PC-3 (cell line): ENCODE measurements at regions not wholly inside any gene's neighbourhood (a gene's known extent, or its start where the extent isn't known, plus 50 kb on each side); places are given as distances from the start of the nearest gene placed in this dataset.

ENCODE experiments used
- ATAC-seq: fragments of 200-7000 bp; cut with Tn5 transposase; 2 replicates; pipeline ENCODE4 v1.9.1; 2020; ENCODE audit warnings: mild to moderate bottlenecking, moderate library complexity
- BruUV-seq: library from RNA; stranded (reverse); fragments of 400-500 nt; replicated peaks from 2 replicates; lab custom pipeline; 2021; lab: Mats Ljungman, UMichigan
- CTCF ChIA-PET: fragments of 300-600 bp; sonication (Branson Sonifier 250); formaldehyde crosslinking; loops from one replicate; lab custom pipeline; 2022; ENCODE audit warnings: antibody characterized with exemption; lab: Charles Lee
- POLR2A ChIA-PET: fragments of 300-600 bp; sonication (Branson Sonifier 250); formaldehyde crosslinking; loops from one replicate; lab custom pipeline; 2022; ENCODE audit warnings: antibody characterized with exemption; ENCODE audit not compliant: unreplicated experiment; lab: Charles Lee
- DNase-seq: peaks from one replicate; pipeline ENCODE4 v3.0.0-alpha.2; 2015
- H2AFZ ChIP-seq: fragments of 300-600 bp; sonication (generic); 2 replicates; pipeline ENCODE4 v1.6.0; 2016; ENCODE audit warnings: antibody characterized with exemption, low read length
- H3F3A ChIP-seq: fragments of 300-600 bp; sonication (generic); one replicate; pipeline ENCODE4 v1.6.0; 2017; ENCODE audit warnings: antibody characterized with exemption, low read length, control low read depth, mild to moderate bottlenecking; ENCODE audit not compliant: unreplicated experiment
- H3K27ac ChIP-seq: fragments of 300-600 bp; sonication (generic); 2 replicates; pipeline ENCODE4 v1.5.1; 2016; ENCODE audit warnings: mild to moderate bottlenecking, low read length
- H3K27me3 ChIP-seq: fragments of 300-600 bp; sonication (generic); 2 replicates; pipeline ENCODE4 v1.6.1; 2016; ENCODE audit warnings: low read length, mixed read lengths
- H3K36me3 ChIP-seq: fragments of 300-600 bp; sonication (generic); 2 replicates; pipeline ENCODE4 v1.6.1; 2016; ENCODE audit warnings: low read depth, mixed run types, low read length, mixed read lengths
- H3K4me1 ChIP-seq: fragments of 300-600 bp; sonication (generic); 2 replicates; pipeline ENCODE4 v1.5.1; 2016; ENCODE audit warnings: low read length; ENCODE audit not compliant: insufficient read depth
- H3K4me2 ChIP-seq: fragments of 300-600 bp; sonication (generic); 2 replicates; pipeline ENCODE4 v1.6.0; 2016; ENCODE audit warnings: low read length
- H3K4me3 ChIP-seq: fragments of 300-600 bp; sonication (generic); 2 replicates; pipeline ENCODE4 v1.5.1; 2016; ENCODE audit warnings: mild to moderate bottlenecking, low read length, mixed read lengths
- H3K79me2 ChIP-seq: fragments of 300-600 bp; sonication (generic); 2 replicates; pipeline ENCODE4 v1.6.1; 2017; ENCODE audit warnings: low read length, mixed read lengths
- H3K9ac ChIP-seq: fragments of 300-600 bp; sonication (generic); 2 replicates; pipeline ENCODE4 v1.6.0; 2016; ENCODE audit warnings: mild to moderate bottlenecking, low read length
- H3K9me2 ChIP-seq: fragments of 300-600 bp; sonication (generic); replicated peaks from 2 replicates; pipeline ENCODE4 v1.6.1; 2016; ENCODE audit warnings: mixed run types, low read length, mixed read lengths
- H3K9me3 ChIP-seq: fragments of 300-600 bp; sonication (generic); 2 replicates; pipeline ENCODE4 v1.6.1; 2016; ENCODE audit warnings: low read length, mixed read lengths
- H4K20me1 ChIP-seq: fragments of 300-600 bp; sonication (generic); 2 replicates; pipeline ENCODE4 v1.6.1; 2016; ENCODE audit warnings: low read length, mixed read lengths
- CTCF ChIP-seq: fragments of 300-600 bp; sonication (generic); conservative IDR thresholded peaks from 2 replicates; pipeline ENCODE4 v1.5.1; 2017; ENCODE audit warnings: antibody characterized with exemption, low read depth, mild to moderate bottlenecking, low read length
- EZH2 ChIP-seq: fragments of 300-600 bp; sonication (generic); IDR thresholded peaks from one replicate; pipeline ENCODE4 v1.6.1; 2017; ENCODE audit warnings: antibody characterized with exemption, mild to moderate bottlenecking, low read length; ENCODE audit not compliant: unreplicated experiment
- EZH2phosphoT487 ChIP-seq: fragments of 300-600 bp; sonication (generic); IDR thresholded peaks from 2 replicates; pipeline ENCODE4 v1.6.1; 2018; ENCODE audit warnings: mild to moderate bottlenecking, antibody characterized with exemption, low read length, borderline replicate concordance
- intact Hi-C: fragments of 100-400 bp; cut with micrococcal nuclease; formaldehyde crosslinking; loops from 2 replicates; pipeline ENCODE4 v1.9.0; 2023

GRCh38 chr13:47317356-47317755 is 420.5 kb upstream of the HTR2A start:
- Histone ChIP-seq H3K9ac (no peak overlapping the region), H4K20me1 (no peaks in the 10 kb centered on the region), H3K27me3 (no peaks in the 10 kb centered on the region), H3K36me3 (no peaks in the 10 kb centered on the region), H3F3A (no peaks in the 10 kb centered on the region), H2AFZ (no peak overlapping the region), H3K4me2 (no peak overlapping the region), H3K9me3 (no peaks in the 10 kb centered on the region), H3K4me1 (no peaks in the 10 kb centered on the region), H3K4me3 (no peak overlapping the region), H3K9me2 (no peaks in the 10 kb centered on the region), H3K27ac (no peak overlapping the region), H3K79me2 (no peaks in the 10 kb centered on the region)
- DNase-seq (no peak), ATAC-seq (no peak)
- POLR2A ChIA-PET = no interaction called here
- TF ChIP-seq CTCF (no peak), EZH2phosphoT487 (no peak), EZH2 (no peak)
- BruUV-seq = no TSS peak
- CTCF ChIA-PET = no interaction called here
- intact Hi-C loops = no loop called here

GRCh38 chr13:47310401-47310800 is 413.5 kb upstream of the HTR2A start:
- TF ChIP-seq CTCF (no peak), EZH2 (no peak), EZH2phosphoT487 (no peak)
- Histone ChIP-seq H3K27me3 (no peaks in the 10 kb centered on the region), H3K27ac (no peak overlapping the region), H3K4me3 (no peak overlapping the region), H4K20me1 (no peaks in the 10 kb centered on the region), H2AFZ (no peak overlapping the region), H3K36me3 (no peaks in the 10 kb centered on the region), H3K79me2 (no peaks in the 10 kb centered on the region), H3K4me1 (no peaks in the 10 kb centered on the region), H3F3A (no peaks in the 10 kb centered on the region), H3K9me2 (no peaks in the 10 kb centered on the region), H3K9ac (no peak overlapping the region), H3K9me3 (no peaks in the 10 kb centered on the region), H3K4me2 (no peak overlapping the region)
- intact Hi-C loops = no loop called here
- BruUV-seq = no TSS peak
- DNase-seq (no peak), ATAC-seq (no peak)
- ChIA-PET POLR2A (no interaction called here), CTCF (no interaction called here)

GRCh38 chr13:47306991-47307390 is 410.1 kb upstream of the HTR2A start:
- ChIA-PET POLR2A (interaction anchor here (0.6 kb wide), 1 partner anchor 254 kb away, joined by 4 read pairs; no protein-coding TSS in a partner anchor), CTCF (no interaction called here)
- intact Hi-C loops = no loop called here
- no TSS peak for BruUV-seq
- H3K4me2 ChIP-seq = no peak overlapping the region
- no peaks in the 10 kb centered on the region for H3K9me2 ChIP-seq
- no peaks in the 10 kb centered on the region for H3K4me1 ChIP-seq
- ATAC-seq (no peak), DNase-seq (no peak)
- no peaks in the 10 kb centered on the region for H3K79me2 ChIP-seq
- H3K36me3 ChIP-seq = no peaks in the 10 kb centered on the region
- no peaks in the 10 kb centered on the region for H4K20me1 ChIP-seq
- H2AFZ ChIP-seq = no peak overlapping the region
- H3K27ac ChIP-seq = no peak overlapping the region
- no peaks in the 10 kb centered on the region for H3K9me3 ChIP-seq
- no peak overlapping the region for H3K9ac ChIP-seq
- H3K27me3 ChIP-seq = no peaks in the 10 kb centered on the region
- no peak overlapping the region for H3K4me3 ChIP-seq
- H3F3A ChIP-seq = no peaks in the 10 kb centered on the region
- TF ChIP-seq EZH2 (no peak), CTCF (no peak), EZH2phosphoT487 (no peak)
